GM18870 (cell line): ENCODE measurements at regions not wholly inside any gene's neighbourhood (a gene's known extent, or its start where the extent isn't known, plus 50 kb on each side); places are given as distances from the start of the nearest gene placed in this dataset.

ENCODE experiments used
- ATAC-seq: cut with Tn5 transposase; IDR thresholded peaks from one replicate; pipeline ENCODE4 v1.9.1; 2021; ENCODE audit warnings: moderate library complexity; ENCODE audit not compliant: unreplicated experiment

- no peak for ATAC-seq
Measured at GRCh38 chr3:18648159-18648558, 223.0 kb upstream of the SATB1 start.

GRCh38 chr3:18645619-18646018 lies 220.5 kb upstream of the SATB1 start:
- ATAC-seq, result no peak

GRCh38 chr3:18643281-18643680 lies 218.1 kb upstream of the SATB1 start:
- ATAC-seq, result no peak

- ATAC-seq, result no peak
Measured at GRCh38 chr3:18641916-18642315, 216.8 kb upstream of the SATB1 start.

- no peak for ATAC-seq
Measured at GRCh38 chr3:18635215-18635614, 210.1 kb upstream of the SATB1 start.

- ATAC-seq, result no peak
Measured at GRCh38 chr3:18634461-18634860, 209.3 kb upstream of the SATB1 start.

GRCh38 chr3:18633002-18633401 lies 207.9 kb upstream of the SATB1 start:
- ATAC-seq, result no peak

GRCh38 chr3:18630295-18630694 lies 205.2 kb upstream of the SATB1 start:
- no peak for ATAC-seq

- ATAC-seq, result no peak
Measured at GRCh38 chr3:18625085-18625484, 199.9 kb upstream of the SATB1 start.

- no peak for ATAC-seq
Measured at GRCh38 chr3:18623220-18623619, 198.1 kb upstream of the SATB1 start.

GRCh38 chr3:18618723-18619122 lies 193.6 kb upstream of the SATB1 start:
- ATAC-seq, result no peak

GRCh38 chr3:18611991-18612390 lies 186.9 kb upstream of the SATB1 start:
- no peak for ATAC-seq

GRCh38 chr3:18609187-18609586 lies 184.0 kb upstream of the SATB1 start:
- ATAC-seq, result no peak

GRCh38 chr3:18597919-18598318 lies 172.8 kb upstream of the SATB1 start:
- no peak for ATAC-seq

GRCh38 chr3:18593231-18593630 lies 168.1 kb upstream of the SATB1 start:
- ATAC-seq, result no peak

- no peak for ATAC-seq
Measured at GRCh38 chr3:18591120-18591519, 166.0 kb upstream of the SATB1 start.

- no peak for ATAC-seq
Measured at GRCh38 chr3:18586076-18586475, 160.9 kb upstream of the SATB1 start.

GRCh38 chr3:18585004-18585968 lies 160.1 kb upstream of the SATB1 start:
- no peak for ATAC-seq

- no peak for ATAC-seq
Measured at GRCh38 chr3:18580268-18580667, 155.1 kb upstream of the SATB1 start.

- no peak for ATAC-seq
Measured at GRCh38 chr3:18579661-18580060, 154.5 kb upstream of the SATB1 start.

- ATAC-seq, result no peak
Measured at GRCh38 chr3:18575573-18575972, 150.4 kb upstream of the SATB1 start.

GRCh38 chr3:18572809-18573208 lies 147.7 kb upstream of the SATB1 start:
- no peak for ATAC-seq

GRCh38 chr3:18567293-18567692 lies 142.2 kb upstream of the SATB1 start:
- no peak for ATAC-seq
